Right atrium auricular region (tissue), 2 donors: ENCODE measurements at regions not wholly inside any gene's neighbourhood (a gene's known extent, or its start where the extent isn't known, plus 50 kb on each side); places are given as distances from the start of the nearest gene placed in this dataset.
"Not testable (repeated sequence)": the region's sequence is repeated elsewhere in the genome, so short reads cannot be mapped to it uniquely, and the experiment has no call there.

Experiments
- DNase-seq: peaks from one replicate; pipeline ENCODE4 v3.0.0-alpha.2; 2019; ENCODE audit warnings: low spot score
- H3K27ac ChIP-seq, 2 donors: fragments of 200-600 bp; sonication (generic); 1 replicate in 1 of 2; 2 replicates in 1 of 2; pipeline ENCODE4 v1.5.1; 2016 to 2019
- H3K27me3 ChIP-seq, 2 donors: fragments of 200-600 bp; sonication (generic); one replicate each; pipeline versions ENCODE4 v1.5.1 to v1.6.0; 2017 to 2019
- H3K36me3 ChIP-seq: fragments of 200-600 bp; sonication (generic); one replicate; pipeline ENCODE4 v1.5.1; 2016
- H3K4me1 ChIP-seq, 2 donors: fragments of 200-600 bp; sonication (generic); one replicate each; pipeline versions ENCODE4 v1.5.1 to v1.6.0; 2017 to 2019
- H3K4me3 ChIP-seq, 2 donors: fragments of 200-600 bp; sonication (generic); 1 replicate in 1 of 2; 2 replicates in 1 of 2; pipeline ENCODE4 v1.5.1; 2017 to 2019; ENCODE audit warnings: mild to moderate bottlenecking in 1 of 2, moderate library complexity in 1 of 2
- H3K9me3 ChIP-seq, 2 donors: fragments of 200-600 bp; sonication (generic); one replicate each; pipeline ENCODE4 v1.5.1; 2019
- TF ChIP-seq, protein P1 (sequence below), 2 donors: fragments of 200-600 bp; sonication (generic); IDR thresholded peaks; one replicate each; pipeline ENCODE4 v1.5.1; 2019; ENCODE audit warnings: antibody characterized with exemption in 2 of 2

DNA sequence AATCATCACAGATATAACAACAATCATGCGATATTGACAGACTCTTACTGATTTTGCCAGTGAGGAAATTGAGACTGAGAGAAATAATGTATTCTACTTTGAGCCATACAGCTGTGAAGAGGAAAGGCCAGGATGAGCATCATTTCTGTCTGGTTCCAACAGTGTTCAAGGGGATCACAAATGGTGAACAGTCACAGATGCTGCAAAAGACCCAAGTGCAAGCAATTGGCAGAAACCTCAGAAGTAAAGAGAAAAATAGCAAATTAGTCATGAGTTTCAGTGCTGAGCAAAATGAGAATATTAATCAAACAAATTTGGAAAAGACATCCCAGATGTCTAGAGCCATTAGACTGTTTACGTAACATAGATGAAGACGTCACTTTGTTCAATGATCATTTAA, 114.1 kb downstream of the RAB38 start:
- Histone ChIP-seq H3K4me1 (no peaks in the 10 kb centered on the region), H3K4me3 (no peak overlapping the region), H3K9me3 (no peaks in the 10 kb centered on the region), H3K36me3 (no peaks in the 10 kb centered on the region), H3K27ac (no peak overlapping the region), H3K27me3 (no peaks in the 10 kb centered on the region)
- TF ChIP-seq, protein P1, sequence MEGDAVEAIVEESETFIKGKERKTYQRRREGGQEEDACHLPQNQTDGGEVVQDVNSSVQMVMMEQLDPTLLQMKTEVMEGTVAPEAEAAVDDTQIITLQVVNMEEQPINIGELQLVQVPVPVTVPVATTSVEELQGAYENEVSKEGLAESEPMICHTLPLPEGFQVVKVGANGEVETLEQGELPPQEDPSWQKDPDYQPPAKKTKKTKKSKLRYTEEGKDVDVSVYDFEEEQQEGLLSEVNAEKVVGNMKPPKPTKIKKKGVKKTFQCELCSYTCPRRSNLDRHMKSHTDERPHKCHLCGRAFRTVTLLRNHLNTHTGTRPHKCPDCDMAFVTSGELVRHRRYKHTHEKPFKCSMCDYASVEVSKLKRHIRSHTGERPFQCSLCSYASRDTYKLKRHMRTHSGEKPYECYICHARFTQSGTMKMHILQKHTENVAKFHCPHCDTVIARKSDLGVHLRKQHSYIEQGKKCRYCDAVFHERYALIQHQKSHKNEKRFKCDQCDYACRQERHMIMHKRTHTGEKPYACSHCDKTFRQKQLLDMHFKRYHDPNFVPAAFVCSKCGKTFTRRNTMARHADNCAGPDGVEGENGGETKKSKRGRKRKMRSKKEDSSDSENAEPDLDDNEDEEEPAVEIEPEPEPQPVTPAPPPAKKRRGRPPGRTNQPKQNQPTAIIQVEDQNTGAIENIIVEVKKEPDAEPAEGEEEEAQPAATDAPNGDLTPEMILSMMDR (IDR thresholded peaks at IDR 0.05) = no peak
- DNase-seq = no peak

DNA sequence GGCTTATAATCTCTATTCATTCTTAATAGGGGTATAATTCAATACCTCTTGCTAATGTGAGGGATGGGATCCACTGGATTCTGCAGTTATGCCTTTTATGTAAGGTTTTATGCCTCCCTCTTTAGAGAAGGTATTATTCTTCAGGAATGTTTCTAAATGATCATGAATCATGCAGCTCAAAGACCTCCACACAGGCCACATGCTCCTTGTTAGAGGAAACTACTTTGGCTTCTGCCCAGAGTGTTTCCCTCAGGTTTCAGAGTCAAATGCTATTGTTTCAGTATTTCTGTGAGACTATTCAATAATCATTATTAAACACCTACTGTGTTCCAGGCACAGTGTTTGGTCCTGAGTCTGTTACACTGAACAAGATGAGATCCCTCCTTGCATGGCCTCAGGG, 115.9 kb downstream of the RAB38 start:
- no peak for DNase-seq

DNA sequence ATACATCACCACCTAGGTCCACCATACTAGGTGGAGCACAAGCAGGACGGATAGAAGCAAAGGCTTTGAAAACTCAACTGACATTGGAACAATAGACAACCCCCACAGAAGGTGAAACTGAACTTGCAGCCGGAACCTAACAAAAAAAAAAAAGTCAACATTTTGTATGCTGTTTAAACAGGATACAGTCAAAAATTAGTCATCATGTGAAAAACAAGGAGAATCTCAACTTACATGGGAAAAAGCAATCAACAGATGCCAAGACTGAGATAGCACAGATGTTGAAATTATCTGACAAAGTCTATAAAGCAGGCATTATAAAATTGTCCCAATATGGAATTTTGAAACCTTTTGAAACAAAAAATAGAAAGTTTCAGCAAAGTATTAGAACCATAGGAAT, 123.8 kb downstream of the RAB38 start:
- H3K9me3 ChIP-seq = no peaks in the 10 kb centered on the region
- no peak overlapping the region for H3K27ac ChIP-seq
- DNase-seq = no peak
- H3K27me3 ChIP-seq = no peaks in the 10 kb centered on the region
- no peaks in the 10 kb centered on the region for H3K4me1 ChIP-seq
- TF ChIP-seq, protein P1 (IDR thresholded peaks at IDR 0.05) = no peak
- no peaks in the 10 kb centered on the region for H3K36me3 ChIP-seq
- no peak overlapping the region for H3K4me3 ChIP-seq

More for the DNA sequence above, 115.9 kb downstream of the RAB38 start:
- no peak overlapping the region for H3K27ac ChIP-seq
- H3K4me1 ChIP-seq = no peaks in the 10 kb centered on the region
- H3K36me3 ChIP-seq = no peaks in the 10 kb centered on the region
- H3K27me3 ChIP-seq = no peaks in the 10 kb centered on the region
- H3K9me3 ChIP-seq = no peaks in the 10 kb centered on the region
- TF ChIP-seq, protein P1 (IDR thresholded peaks at IDR 0.05) = no peak
- no peak overlapping the region for H3K4me3 ChIP-seq

DNA sequence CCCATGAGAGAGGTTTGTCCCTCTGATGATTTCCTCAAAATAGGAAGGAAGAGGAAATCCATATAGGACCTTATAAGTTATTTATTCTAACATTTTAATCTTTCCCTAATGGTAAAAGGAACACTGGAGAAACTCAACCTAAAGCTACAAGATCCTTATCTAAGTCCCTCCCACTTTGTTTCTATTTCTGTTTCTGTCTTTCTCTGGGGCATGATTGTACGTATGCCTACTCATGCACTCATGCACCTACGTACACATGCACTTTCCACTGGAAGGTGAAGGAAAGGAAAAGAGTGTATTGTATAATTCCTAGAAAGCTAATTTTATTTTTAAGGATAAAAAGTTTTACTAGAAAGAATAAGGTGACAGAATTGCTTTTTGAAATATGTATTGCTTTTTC, 125.0 kb downstream of the RAB38 start:
- TF ChIP-seq, protein P1 (IDR thresholded peaks at IDR 0.05) = no peak
- Histone ChIP-seq H3K27me3 (no peaks in the 10 kb centered on the region), H3K4me3 (no peak overlapping the region), H3K36me3 (no peaks in the 10 kb centered on the region), H3K9me3 (no peaks in the 10 kb centered on the region), H3K27ac (no peak overlapping the region), H3K4me1 (no peaks in the 10 kb centered on the region)
- DNase-seq = no peak

DNA sequence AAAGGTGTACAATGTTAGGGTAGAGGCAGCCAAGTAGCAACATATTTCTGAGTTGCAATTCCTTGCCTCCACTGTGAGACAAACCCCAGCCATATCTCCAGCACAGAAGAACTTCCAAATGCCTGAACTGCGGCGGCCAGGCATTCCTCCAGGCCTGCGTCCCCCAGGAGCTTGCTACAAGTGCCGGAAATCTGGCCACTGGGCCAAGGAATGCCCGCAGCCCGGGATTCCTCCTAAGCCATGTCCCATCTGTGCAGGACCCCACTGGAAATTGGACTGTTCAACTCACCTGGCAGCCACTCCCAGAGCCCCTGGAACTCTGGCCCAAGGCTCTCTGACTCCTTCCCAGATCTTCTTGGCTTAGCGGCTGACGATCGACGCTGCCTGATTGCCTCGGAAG, 130.0 kb downstream of the RAB38 start:
- not testable (repeated sequence) for H3K4me3 ChIP-seq, H3K36me3 ChIP-seq, H3K27me3 ChIP-seq, DNase-seq, H3K27ac ChIP-seq, H3K9me3 ChIP-seq, H3K4me1 ChIP-seq

DNA sequence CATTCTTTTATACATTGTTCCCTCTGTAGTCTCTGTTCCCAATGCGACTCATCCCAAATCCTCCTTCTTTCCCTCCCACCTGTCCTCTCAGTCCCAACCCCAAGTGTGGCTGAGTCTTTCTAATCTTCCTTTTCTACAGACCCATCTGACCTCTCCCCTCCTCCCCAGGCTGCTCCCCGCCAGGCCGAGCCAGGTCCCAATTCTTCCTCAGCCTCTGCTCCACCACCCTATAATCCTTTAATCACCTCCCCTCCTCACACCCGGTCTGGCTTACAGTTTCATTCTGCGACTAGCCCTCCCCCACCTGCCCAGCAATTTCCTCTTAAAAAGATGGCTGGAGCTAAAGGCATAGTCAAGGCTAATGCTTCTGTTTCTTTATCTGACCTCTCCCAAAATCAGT, 130.6 kb downstream of the RAB38 start:
- not testable (repeated sequence) for H3K27ac ChIP-seq, H3K4me1 ChIP-seq, H3K27me3 ChIP-seq, H3K36me3 ChIP-seq, H3K4me3 ChIP-seq, DNase-seq, H3K9me3 ChIP-seq

DNA sequence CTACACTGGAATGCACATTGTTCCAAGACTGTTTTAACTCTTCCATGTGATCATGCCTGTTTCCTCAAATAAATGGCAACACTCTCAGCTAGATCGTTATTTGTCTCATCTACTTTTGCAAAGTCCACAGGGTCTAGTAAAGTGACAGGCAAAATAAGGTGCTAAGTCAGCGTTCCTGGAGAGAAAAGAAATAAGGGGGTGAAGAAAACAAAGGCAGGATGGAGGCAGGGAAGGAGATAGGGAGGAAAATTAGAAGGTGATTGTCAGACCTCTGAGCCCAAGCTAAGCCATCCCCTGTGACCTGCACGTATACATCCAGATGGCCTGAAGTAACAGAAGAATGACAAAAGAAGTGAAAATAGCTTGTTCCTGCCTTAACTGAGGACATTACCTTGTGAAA, 132.1 kb downstream of the RAB38 start:
- H3K4me3 ChIP-seq = no peak overlapping the region
- TF ChIP-seq, protein P1 (IDR thresholded peaks at IDR 0.05) = no peak
- no peak overlapping the region for H3K27ac ChIP-seq
- H3K27me3 ChIP-seq = no peaks in the 10 kb centered on the region
- H3K4me1 ChIP-seq = no peaks in the 10 kb centered on the region
- H3K36me3 ChIP-seq = no peaks in the 10 kb centered on the region
- H3K9me3 ChIP-seq = no peaks in the 10 kb centered on the region
- DNase-seq = no peak
